ENCODE measurements at regions not wholly inside any gene's neighbourhood (a gene's known extent, or its start where the extent isn't known, plus 50 kb on each side); places are given as distances from the start of the nearest gene placed in this dataset.

DNA sequence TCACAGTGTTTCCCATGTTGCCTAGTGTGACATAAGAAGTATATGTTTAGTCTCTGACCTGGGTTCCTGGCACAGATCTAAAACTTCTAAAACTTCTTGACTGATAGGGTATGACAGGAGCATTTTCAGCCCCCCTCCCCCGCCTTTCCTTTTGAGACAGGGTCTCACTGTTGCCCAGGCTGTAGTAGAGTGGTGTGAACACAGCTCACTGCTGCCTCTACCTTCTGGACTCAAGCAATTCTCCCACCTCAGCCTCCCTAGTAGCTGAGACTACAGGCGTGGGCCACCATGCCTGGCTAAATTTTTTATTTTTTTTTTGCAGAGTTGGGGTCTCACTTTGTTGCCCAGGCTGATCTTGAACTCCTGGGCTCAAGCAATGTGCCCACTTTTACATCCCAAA lies 421.1 kb upstream of the RGS6 start:
- TF ChIP-seq, protein P1, sequence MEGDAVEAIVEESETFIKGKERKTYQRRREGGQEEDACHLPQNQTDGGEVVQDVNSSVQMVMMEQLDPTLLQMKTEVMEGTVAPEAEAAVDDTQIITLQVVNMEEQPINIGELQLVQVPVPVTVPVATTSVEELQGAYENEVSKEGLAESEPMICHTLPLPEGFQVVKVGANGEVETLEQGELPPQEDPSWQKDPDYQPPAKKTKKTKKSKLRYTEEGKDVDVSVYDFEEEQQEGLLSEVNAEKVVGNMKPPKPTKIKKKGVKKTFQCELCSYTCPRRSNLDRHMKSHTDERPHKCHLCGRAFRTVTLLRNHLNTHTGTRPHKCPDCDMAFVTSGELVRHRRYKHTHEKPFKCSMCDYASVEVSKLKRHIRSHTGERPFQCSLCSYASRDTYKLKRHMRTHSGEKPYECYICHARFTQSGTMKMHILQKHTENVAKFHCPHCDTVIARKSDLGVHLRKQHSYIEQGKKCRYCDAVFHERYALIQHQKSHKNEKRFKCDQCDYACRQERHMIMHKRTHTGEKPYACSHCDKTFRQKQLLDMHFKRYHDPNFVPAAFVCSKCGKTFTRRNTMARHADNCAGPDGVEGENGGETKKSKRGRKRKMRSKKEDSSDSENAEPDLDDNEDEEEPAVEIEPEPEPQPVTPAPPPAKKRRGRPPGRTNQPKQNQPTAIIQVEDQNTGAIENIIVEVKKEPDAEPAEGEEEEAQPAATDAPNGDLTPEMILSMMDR (IDR thresholded peaks at IDR 0.05), result no peak
- no peak for TF ChIP-seq POLR2A (IDR thresholded peaks at IDR 0.05)

Data from lower leg skin (tissue), 3 donors.